Adrenal gland (tissue), 5 donors: ENCODE measurements at regions not wholly inside any gene's neighbourhood (a gene's known extent, or its start where the extent isn't known, plus 50 kb on each side); places are given as distances from the start of the nearest gene placed in this dataset.

Experiments
- POLR2A ChIP-seq, 2 donors: fragments of 450-650 bp; IDR thresholded peaks; one replicate each; pipeline ENCODE4 v1.6.1; 2017; ENCODE audit warnings: antibody characterized with exemption in 2 of 2, mild to moderate bottlenecking in 2 of 2, moderate library complexity in 1 of 2
- TF ChIP-seq, protein P1 (sequence below), 6 experiments: fragments of 450-650 bp in 4 of 6; fragments of 200-600 bp in 2 of 6; sonication (generic) in 1 of 6; IDR thresholded peaks; 1 replicate in 5 of 6; 2 replicates in 1 of 6; pipeline versions ENCODE4 v1.5.1 to v1.8.0; 2016 to 2021; ENCODE audit warnings: antibody characterized with exemption in 6 of 6, mild to moderate bottlenecking in 2 of 6, moderate library complexity in 1 of 6
- donor health status: DM: no; HTN: no; CAD: no.

DNA sequence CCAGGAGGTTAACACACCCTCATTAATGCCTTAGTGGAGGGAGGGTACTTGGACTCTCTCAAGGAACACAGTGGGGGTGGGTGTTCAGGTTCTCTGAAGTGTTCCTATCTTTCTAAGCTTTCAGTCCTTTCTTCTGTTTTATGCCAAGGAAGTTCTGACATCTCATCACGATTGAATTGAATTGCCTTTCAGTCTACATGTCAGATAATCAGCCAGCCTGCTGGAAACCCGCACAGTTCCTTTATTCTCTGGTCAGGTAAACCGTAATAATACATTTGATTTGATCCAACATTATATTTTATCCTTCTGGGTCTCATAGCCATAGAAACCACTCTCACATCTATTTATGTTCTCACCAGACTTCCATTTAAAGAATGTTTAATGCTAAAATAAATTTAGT lies 339.0 kb downstream of the RWDD3 start:
- TF ChIP-seq, protein P1, sequence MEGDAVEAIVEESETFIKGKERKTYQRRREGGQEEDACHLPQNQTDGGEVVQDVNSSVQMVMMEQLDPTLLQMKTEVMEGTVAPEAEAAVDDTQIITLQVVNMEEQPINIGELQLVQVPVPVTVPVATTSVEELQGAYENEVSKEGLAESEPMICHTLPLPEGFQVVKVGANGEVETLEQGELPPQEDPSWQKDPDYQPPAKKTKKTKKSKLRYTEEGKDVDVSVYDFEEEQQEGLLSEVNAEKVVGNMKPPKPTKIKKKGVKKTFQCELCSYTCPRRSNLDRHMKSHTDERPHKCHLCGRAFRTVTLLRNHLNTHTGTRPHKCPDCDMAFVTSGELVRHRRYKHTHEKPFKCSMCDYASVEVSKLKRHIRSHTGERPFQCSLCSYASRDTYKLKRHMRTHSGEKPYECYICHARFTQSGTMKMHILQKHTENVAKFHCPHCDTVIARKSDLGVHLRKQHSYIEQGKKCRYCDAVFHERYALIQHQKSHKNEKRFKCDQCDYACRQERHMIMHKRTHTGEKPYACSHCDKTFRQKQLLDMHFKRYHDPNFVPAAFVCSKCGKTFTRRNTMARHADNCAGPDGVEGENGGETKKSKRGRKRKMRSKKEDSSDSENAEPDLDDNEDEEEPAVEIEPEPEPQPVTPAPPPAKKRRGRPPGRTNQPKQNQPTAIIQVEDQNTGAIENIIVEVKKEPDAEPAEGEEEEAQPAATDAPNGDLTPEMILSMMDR (IDR thresholded peaks at IDR 0.05) = no peak
- no peak for TF ChIP-seq POLR2A (IDR thresholded peaks at IDR 0.05)
